NCI-H1417 (cell line): ENCODE measurements at regions not wholly inside any gene's neighbourhood (a gene's known extent, or its start where the extent isn't known, plus 50 kb on each side); places are given as distances from the start of the nearest gene placed in this dataset.

ENCODE experiments used
- DNase-seq, 3 experiments: peaks; one replicate each; lab custom pipeline; 2025; lab: John Stamatoyannopoulos, UW

GRCh38 chr2:8197101-8197500 lies 484.8 kb upstream of the ID2 start:
- DNase-seq: peak in 1 of 3 experiments; percentile 18

GRCh38 chr2:8197825-8198224 lies 484.0 kb upstream of the ID2 start:
- DNase-seq: no peak

- no peak for DNase-seq
Observed at GRCh38 chr2:8198766-8199382, 483.0 kb upstream of the ID2 start.

GRCh38 chr2:8202132-8202531 lies 479.7 kb upstream of the ID2 start:
- peak; percentile 19 to 69 (median 41) for DNase-seq

GRCh38 chr2:8203364-8203763 lies 478.5 kb upstream of the ID2 start:
- DNase-seq: no peak

- DNase-seq: no peak
Observed at GRCh38 chr2:8204711-8205110, 477.1 kb upstream of the ID2 start.

GRCh38 chr2:8209494-8209893 lies 472.4 kb upstream of the ID2 start:
- no peak for DNase-seq

- DNase-seq: no peak
Observed at GRCh38 chr2:8211384-8211783, 470.5 kb upstream of the ID2 start.

- no peak for DNase-seq
Observed at GRCh38 chr2:8212239-8212638, 469.6 kb upstream of the ID2 start.

- no peak for DNase-seq
Observed at GRCh38 chr2:8214036-8214615, 467.7 kb upstream of the ID2 start.

- no peak for DNase-seq
Observed at GRCh38 chr2:8215159-8215863, 466.5 kb upstream of the ID2 start.

GRCh38 chr2:8215982-8216381 lies 465.9 kb upstream of the ID2 start:
- no peak for DNase-seq

GRCh38 chr2:8216397-8216796 lies 465.5 kb upstream of the ID2 start:
- DNase-seq: no peak

- DNase-seq: peak in 2 of 3 experiments; percentile 24 to 79
Observed at GRCh38 chr2:8217468-8218030, 464.3 kb upstream of the ID2 start.

- DNase-seq: no peak
Observed at GRCh38 chr2:8219096-8219495, 462.8 kb upstream of the ID2 start.

- no peak for DNase-seq
Observed at GRCh38 chr2:8219631-8220355, 462.1 kb upstream of the ID2 start.

GRCh38 chr2:8222979-8223694 lies 458.7 kb upstream of the ID2 start:
- DNase-seq: peak in 1 of 3 experiments; percentile 31

GRCh38 chr2:8223695-8224346 lies 458.0 kb upstream of the ID2 start:
- DNase-seq: no peak

- no peak for DNase-seq
Observed at GRCh38 chr2:8224347-8225190, 457.3 kb upstream of the ID2 start.

GRCh38 chr2:8225266-8225665 lies 456.6 kb upstream of the ID2 start:
- DNase-seq: no peak
